K562 (cell line): ENCODE measurements at regions not wholly inside any gene's neighbourhood (a gene's known extent, or its start where the extent isn't known, plus 50 kb on each side); places are given as distances from the start of the nearest gene placed in this dataset.

Experiments used
- ATAC-seq: fragments of 200-7000 bp; cut with Tn5 transposase; 3 replicates; pipeline ENCODE4 v1.9.1; 2020; ENCODE audit warnings: moderate library complexity
- BruUV-seq: library from RNA; stranded (reverse); fragments of 400-500 nt; replicated peaks from 2 replicates; lab custom pipeline; 2021; lab: Mats Ljungman, UMichigan
- CTCF ChIA-PET: fragments of 300-600 bp; formaldehyde crosslinking; extraction: SDS; loops from one replicate; lab custom pipeline; 2021; ENCODE audit warnings: low intra/inter-chr PET ratio; lab: Yijun Ruan, JAX
- POLR2A ChIA-PET: fragments of 300-600, 350-650 bp; sonication (Branson Sonifier 250); formaldehyde crosslinking; extraction: SDS; loops from one replicate; lab custom pipeline; 2021; ENCODE audit warnings: antibody characterized with exemption, inconsistent platforms; lab: Yijun Ruan, JAX
- DNase-seq, 4 experiments: peaks; one replicate each; pipeline versions ENCODE4 v3.0.0 to v3.0.0-alpha.2; 2011 to 2018; ENCODE audit warnings: low spot score in 3 of 4, mixed read lengths in 3 of 4; ENCODE audit errors: extremely low read depth in 1 of 4
- FAIRE-seq: peaks from 2 replicates; lab custom pipeline; 2011; peaks lifted over from hg19 to GRCh38; lab: Jason Lieb, UNC
- H2AFZ ChIP-seq: 2 replicates; pipeline ENCODE4 v1.6.0; 2011; ENCODE audit warnings: low read depth, low read length, control low read depth, inconsistent platforms
- H3K27ac ChIP-seq: fragments of 200-600 bp; 3 replicates; pipeline ENCODE4 v1.8.0; 2011; ENCODE audit warnings: low read depth, mild to moderate bottlenecking, control low read depth, inconsistent platforms, low read length, moderate library complexity, mixed read lengths; ENCODE audit errors: extremely low read depth
- H3K27me3 ChIP-seq, 2 experiments: fragments of 300-600 bp in 1 of 2; 2 replicates in 1 of 2; 3 replicates in 1 of 2; pipeline versions ENCODE4 v1.6.0 to v1.8.0; 2011; ENCODE audit warnings: inconsistent platforms in 2 of 2, low read length in 2 of 2, mild to moderate bottlenecking in 1 of 2, mixed read lengths in 1 of 2, moderate library complexity in 1 of 2; ENCODE audit not compliant: control insufficient read depth in 2 of 2, insufficient read depth in 2 of 2
- H3K36me3 ChIP-seq: fragments of 300-600 bp; 3 replicates; pipeline ENCODE4 v1.8.0; 2011; ENCODE audit warnings: mild to moderate bottlenecking, low read length, inconsistent platforms; ENCODE audit not compliant: control insufficient read depth, insufficient read depth
- H3K4me1 ChIP-seq, 2 experiments: fragments of 200-600 bp in 1 of 2; replicated peaks in 1 of 2; 2 replicates in 1 of 2; 3 replicates in 1 of 2; pipeline versions ENCODE4 v1.5.1 to v1.8.0; 2011; ENCODE audit warnings: inconsistent platforms in 2 of 2, low read length in 2 of 2, mild to moderate bottlenecking in 1 of 2, mixed read lengths in 1 of 2, moderate library complexity in 1 of 2; ENCODE audit not compliant: control insufficient read depth in 2 of 2, insufficient read depth in 2 of 2
- H3K4me2 ChIP-seq: 2 replicates; pipeline ENCODE4 v1.6.1; 2011; ENCODE audit warnings: low read length, control low read depth, inconsistent platforms, mixed read lengths; ENCODE audit not compliant: insufficient read depth
- H3K4me3 ChIP-seq: fragments of 200-600 bp; sonication (generic), shearing (Covaris generic); 2 replicates; pipeline ENCODE4 v1.5.1; 2016; ENCODE audit warnings: control low read depth, inconsistent platforms
- H3K79me2 ChIP-seq: fragments of 200-600 bp; 3 replicates; pipeline ENCODE4 v1.8.0; 2011; ENCODE audit warnings: low read length, inconsistent platforms; ENCODE audit not compliant: control insufficient read depth, insufficient read depth
- H3K9ac ChIP-seq, 2 experiments: 2 replicates each; pipeline versions ENCODE4 v1.6.0 to v1.6.1; 2011; ENCODE audit warnings: low read depth in 2 of 2, low read length in 2 of 2, control low read depth in 1 of 2, inconsistent platforms in 1 of 2, mild to moderate bottlenecking in 1 of 2, mixed read lengths in 1 of 2; ENCODE audit not compliant: insufficient read depth in 1 of 2
- H3K9me1 ChIP-seq: one replicate; pipeline ENCODE4 v1.6.0; 2011; ENCODE audit warnings: inconsistent platforms, mild to moderate bottlenecking, low read length, moderate library complexity; ENCODE audit not compliant: control insufficient read depth, insufficient read depth
- H3K9me3 ChIP-seq: replicated peaks from 2 replicates; pipeline ENCODE4 v1.5.1; 2011; ENCODE audit warnings: low read depth, low read length, inconsistent platforms; ENCODE audit not compliant: control insufficient read depth, insufficient read depth
- H4K20me1 ChIP-seq: replicated peaks from 2 replicates; pipeline ENCODE4 v1.6.1; 2011; ENCODE audit warnings: low read length, inconsistent platforms, mixed read lengths; ENCODE audit not compliant: control insufficient read depth, insufficient read depth
- CBFA2T3 ChIP-seq: fragments of 450-650 bp; IDR thresholded peaks from 2 replicates; pipeline ENCODE4 v1.6.1; 2017
- CLOCK ChIP-seq: fragments of 250-450 bp; sonication (Bioruptor Pico); IDR thresholded peaks from 2 replicates; pipeline ENCODE4 v1.4.0; 2020; ENCODE audit warnings: mild to moderate bottlenecking, moderate library complexity, borderline replicate concordance
- CREB3L1 ChIP-seq: fragments of 450-650 bp; IDR thresholded peaks from 2 replicates; pipeline ENCODE4 v1.6.1; 2014; ENCODE audit warnings: low read depth, mild to moderate bottlenecking, moderate library complexity, borderline replicate concordance
- ELF4 ChIP-seq: fragments of 450-650 bp; formaldehyde crosslinking; IDR thresholded peaks from 2 replicates; pipeline ENCODE4 v1.4.0; 2022; ENCODE audit warnings: missing genetic modification characterization
- EWSR1 ChIP-seq: fragments of 450-650 bp; IDR thresholded peaks from 2 replicates; pipeline ENCODE4 v1.6.1; 2018; ENCODE audit warnings: borderline replicate concordance, mild to moderate bottlenecking, low read depth, moderate library complexity; ENCODE audit not compliant: partially characterized antibody
- ID3 ChIP-seq, 2 experiments: fragments of 250-450 bp in 1 of 2; fragments of 450-650 bp in 1 of 2; sonication (Bioruptor Pico) in 1 of 2; IDR thresholded peaks; 2 replicates each; pipeline versions ENCODE4 v1.6.1 to v1.8.0; 2016 to 2021; ENCODE audit warnings: mild to moderate bottlenecking in 2 of 2, moderate library complexity in 2 of 2, missing compliant biosample characterization in 1 of 2, missing genetic modification characterization in 1 of 2
- RBFOX2 ChIP-seq: fragments of 200-400 bp; formaldehyde crosslinking; IDR thresholded peaks from 2 replicates; pipeline ENCODE4 v1.6.1; 2017; ENCODE audit warnings: low read depth, mild to moderate bottlenecking, low read length, moderate library complexity
- RBM25 ChIP-seq: fragments of 200-400 bp; formaldehyde crosslinking; IDR thresholded peaks from 2 replicates; pipeline ENCODE4 v1.6.1; 2018; ENCODE audit warnings: low read length, low read depth, moderate library complexity; ENCODE audit not compliant: severe bottlenecking
- SIX5 ChIP-seq, 2 experiments: IDR thresholded peaks; 2 replicates each; pipeline ENCODE4 v1.6.1; 2011; ENCODE audit warnings: low read length in 2 of 2, borderline replicate concordance in 1 of 2, low read depth in 1 of 2, mild to moderate bottlenecking in 1 of 2, moderate library complexity in 1 of 2; ENCODE audit not compliant: insufficient read depth in 1 of 2
- SMAD3 ChIP-seq: fragments of 450-650 bp; formaldehyde crosslinking; conservative IDR thresholded peaks from 2 replicates; pipeline ENCODE4 v1.4.0; 2020; ENCODE audit warnings: mild to moderate bottlenecking
- SP1 ChIP-seq: sonication (generic); formaldehyde crosslinking; IDR thresholded peaks from 2 replicates; pipeline ENCODE4 v1.8.1; 2022; ENCODE audit warnings: mild to moderate bottlenecking, missing genetic modification reagents
- SP2 ChIP-seq: IDR thresholded peaks from 2 replicates; pipeline ENCODE4 v1.6.1; 2011; ENCODE audit warnings: mild to moderate bottlenecking, low read depth, low read length, moderate library complexity; ENCODE audit not compliant: poor library complexity, severe bottlenecking; ENCODE audit errors: extremely low read depth
- TGIF2 ChIP-seq: sonication (generic); formaldehyde crosslinking; IDR thresholded peaks from 2 replicates; pipeline ENCODE4 v1.8.1; 2022; ENCODE audit warnings: mild to moderate bottlenecking, missing genetic modification reagents, moderate library complexity
- ZBTB1 ChIP-seq: sonication (generic); formaldehyde crosslinking; IDR thresholded peaks from 2 replicates; pipeline ENCODE4 v1.8.1; 2023; ENCODE audit warnings: missing genetic modification reagents, low read depth, mild to moderate bottlenecking, borderline replicate concordance
- ZNF23 ChIP-seq: fragments of 250-450 bp; sonication (Bioruptor Pico); IDR thresholded peaks from 2 replicates; pipeline ENCODE4 v1.4.0; 2020; ENCODE audit warnings: mild to moderate bottlenecking
- ZNF277 ChIP-seq: fragments of 250-450 bp; sonication (Bioruptor Pico); IDR thresholded peaks from 2 replicates; pipeline ENCODE4 v1.8.0; 2022; ENCODE audit warnings: inconsistent platforms, mild to moderate bottlenecking, moderate library complexity, borderline replicate concordance
- ZNF3 ChIP-seq: fragments of 250-450 bp; sonication (Bioruptor Pico); IDR thresholded peaks from 2 replicates; pipeline ENCODE4 v1.5.0; 2021; ENCODE audit warnings: mild to moderate bottlenecking, moderate library complexity
- ZNF444 ChIP-seq: fragments of 250-450 bp; sonication (Bioruptor Pico); IDR thresholded peaks from 2 replicates; pipeline ENCODE4 v1.4.0; 2020; ENCODE audit warnings: mild to moderate bottlenecking, moderate library complexity
- WGBS: fragments of 100-300 bp; shearing (Covaris generic); methylation state at CpG from one replicate; pipeline ENCODE4 v1.1.6; 2016; ENCODE audit warnings: low coverage, mixed read lengths; ENCODE audit not compliant: insufficient coverage; ENCODE audit errors: missing lambda C conversion rate; 5-methylcytosine and 5-hydroxymethylcytosine counted together
- in situ Hi-C: fragments of 300-500 bp; cut with MboI; formaldehyde crosslinking; loops from 4 replicates; pipeline ENCODE4 v1.15.0; 2018; ENCODE audit warnings: inconsistent platforms, mixed read lengths
- intact Hi-C: fragments of 100-400 bp; cut with micrococcal nuclease; formaldehyde crosslinking; loops from 2 replicates; pipeline ENCODE4 v1.14.2; 2022

GRCh38 chr3:102841866-102842265 lies 407.1 kb downstream of the ZPLD1 start:
- no peak overlapping the region for H3K9ac ChIP-seq
- H3K4me3 ChIP-seq = no peak overlapping the region
- no peak overlapping the region for H2AFZ ChIP-seq
- no peaks in the 10 kb centered on the region for H3K79me2 ChIP-seq
- ChIA-PET CTCF (no interaction called here), POLR2A (no interaction called here)
- no peaks in the 10 kb centered on the region for H3K4me1 ChIP-seq
- H4K20me1 ChIP-seq = no peaks in the 10 kb centered on the region
- no peak overlapping the region for H3K4me2 ChIP-seq
- H3K36me3 ChIP-seq = no peaks in the 10 kb centered on the region
- H3K9me1 ChIP-seq = no peaks in the 10 kb centered on the region
- WGBS = 0% methylated on average over 5 of the region's 6 CpGs
- BruUV-seq = no TSS peak
- in situ Hi-C loops = no loop called here
- H3K9me3 ChIP-seq = no peaks in the 10 kb centered on the region
- H3K27ac ChIP-seq = no peak overlapping the region
- intact Hi-C loops = no loop called here
- H3K27me3 ChIP-seq = no peaks in the 10 kb centered on the region
- no peak for FAIRE-seq
- DNase-seq = no peak
- ATAC-seq = no peak
- no peak for TF ChIP-seq CREB3L1
- no peak for TF ChIP-seq CLOCK (CRISPR knock-in tag)
- TF ChIP-seq SMAD3 = no peak
- TF ChIP-seq ZNF444 = no peak
- no peak for TF ChIP-seq CBFA2T3
- no peak for TF ChIP-seq SP2
- no peak for TF ChIP-seq RBM25
- no peak for TF ChIP-seq EWSR1
- no peak for TF ChIP-seq SP1 (CRISPR knock-in tag)
- no peak for TF ChIP-seq ID3 (CRISPR knock-in tag; IDR thresholded peaks at IDR 0.05)
- TF ChIP-seq ID3 (tag; IDR thresholded peaks at IDR 0.05) = no peak
- no peak for TF ChIP-seq ZNF23 (CRISPR knock-in tag)
- TF ChIP-seq ZBTB1 (CRISPR knock-in tag) = no peak
- no peak for TF ChIP-seq TGIF2 (CRISPR knock-in tag)
- no peak for TF ChIP-seq ZNF3 (CRISPR knock-in tag)
- no peak for TF ChIP-seq SIX5 (IDR thresholded peaks at IDR 0.05; ENCODE audit: borderline replicate concordance in 1 of 2, insufficient read depth in 1 of 2, low read depth in 1 of 2, low read length in 2 of 2)
- TF ChIP-seq ZNF277 (CRISPR knock-in tag) = no peak
- TF ChIP-seq RBFOX2 = no peak
- TF ChIP-seq ELF4 (CRISPR knock-in tag) = no peak
